OCI-LY7 (cell line): ENCODE measurements at regions not wholly inside any gene's neighbourhood (a gene's known extent, or its start where the extent isn't known, plus 50 kb on each side); places are given as distances from the start of the nearest gene placed in this dataset.
A peak's percentile ranks its signal among the peaks of the same experiment; 100 is the strongest.

Experiments used
- BruUV-seq: library from RNA; stranded (reverse); fragments of 400-500 nt; replicated peaks from 2 replicates; lab custom pipeline; 2021; lab: Mats Ljungman, UMichigan
- CTCF ChIA-PET: fragments of 300-600 bp; sonication (Branson Sonifier 250); formaldehyde crosslinking; loops from one replicate; lab custom pipeline; 2022; ENCODE audit warnings: antibody characterized with exemption; ENCODE audit not compliant: unreplicated experiment; lab: Charles Lee
- POLR2A ChIA-PET: fragments of 300-600 bp; sonication (Branson Sonifier 250); formaldehyde crosslinking; loops from one replicate; lab custom pipeline; 2022; ENCODE audit warnings: antibody characterized with exemption; lab: Charles Lee
- DNase-seq: peaks from one replicate; pipeline ENCODE4 v3.0.0-alpha.2; 2015; ENCODE audit warnings: low spot score
- H2AFZ ChIP-seq: fragments of 200-600 bp; sonication (generic), shearing (Covaris generic); 2 replicates; pipeline ENCODE4 v1.6.1; 2014; ENCODE audit warnings: mild to moderate bottlenecking, antibody characterized with exemption, low read length, moderate library complexity
- H3K27ac ChIP-seq: fragments of 200-600 bp; sonication (generic); 2 replicates; pipeline ENCODE4 v1.5.1; 2014; ENCODE audit warnings: mixed run types, low read depth, mild to moderate bottlenecking, moderate library complexity, low read length, inconsistent platforms; ENCODE audit not compliant: poor library complexity, severe bottlenecking
- H3K36me3 ChIP-seq: fragments of 200-600 bp; sonication (generic); 2 replicates; pipeline ENCODE4 v1.6.1; 2014; ENCODE audit warnings: mild to moderate bottlenecking, antibody characterized with exemption, low read length, moderate library complexity, mixed read lengths; ENCODE audit not compliant: insufficient read depth
- H3K4me1 ChIP-seq: fragments of 200-600 bp; sonication (generic); 2 replicates; pipeline ENCODE4 v1.5.1; 2014; ENCODE audit warnings: mild to moderate bottlenecking, low read length; ENCODE audit not compliant: insufficient read depth, poor library complexity, severe bottlenecking
- H3K4me2 ChIP-seq: fragments of 200-600 bp; sonication (generic); 2 replicates; pipeline ENCODE4 v1.6.1; 2014; ENCODE audit warnings: mild to moderate bottlenecking, low read length
- H3K4me3 ChIP-seq: fragments of 200-600 bp; sonication (generic); 2 replicates; pipeline ENCODE4 v1.5.1; 2014; ENCODE audit warnings: mild to moderate bottlenecking, low read depth, low read length; ENCODE audit not compliant: poor library complexity, severe bottlenecking
- H3K79me2 ChIP-seq: fragments of 200-600 bp; sonication (generic); 2 replicates; pipeline ENCODE4 v1.6.1; 2016; ENCODE audit warnings: low read depth, mild to moderate bottlenecking, low read length, moderate library complexity, mixed read lengths; ENCODE audit not compliant: insufficient read depth
- H3K9me2 ChIP-seq: fragments of 200-600 bp; sonication (generic); 2 replicates; pipeline ENCODE4 v1.6.1; 2016; ENCODE audit warnings: mild to moderate bottlenecking, low read length, mixed read lengths; ENCODE audit not compliant: insufficient read depth
- H3K9me3 ChIP-seq: fragments of 200-600 bp; sonication (generic); 2 replicates; pipeline ENCODE4 v1.6.1; 2014; ENCODE audit warnings: mild to moderate bottlenecking, mixed run types, low read length, mixed read lengths
- H4K20me1 ChIP-seq: fragments of 200-600 bp; sonication (generic); 2 replicates; pipeline ENCODE4 v1.6.1; 2014; ENCODE audit warnings: mild to moderate bottlenecking, antibody characterized with exemption, low read length, moderate library complexity, mixed read lengths; ENCODE audit not compliant: insufficient read depth
- CTCF ChIP-seq: fragments of 200-600 bp; sonication (generic); conservative IDR thresholded peaks from 2 replicates; pipeline ENCODE4 v1.5.1; 2014; ENCODE audit warnings: mild to moderate bottlenecking, antibody characterized with exemption, low read length, moderate library complexity, mixed read lengths
- EZH2phosphoT487 ChIP-seq: fragments of 200-600 bp; sonication (generic); IDR thresholded peaks from 2 replicates; pipeline ENCODE4 v1.6.1; 2018; ENCODE audit warnings: low read depth, borderline replicate concordance, mild to moderate bottlenecking, mixed run types, antibody characterized with exemption, low read length, moderate library complexity, mixed read lengths
- intact Hi-C: fragments of 100-400 bp; cut with micrococcal nuclease; formaldehyde crosslinking; loops from one replicate; pipeline ENCODE4 v1.10.0; 2022; ENCODE audit not compliant: unreplicated experiment

- BruUV-seq: no TSS peak
- DNase-seq: no peak
- Histone ChIP-seq H3K27ac (no peak overlapping the region), H2AFZ (peak overlapping the region; percentile 47; the same call in 1 of the 2 replicates), H3K4me3 (no peak overlapping the region), H3K79me2 (no peaks in the 10 kb centered on the region), H4K20me1 (no peaks in the 10 kb centered on the region), H3K4me2 (peak overlapping the region; percentile 52; the same call in 1 of the 2 replicates), H3K36me3 (no peaks in the 10 kb centered on the region), H3K9me3 (no peaks in the 10 kb centered on the region), H3K4me1 (no peaks in the 10 kb centered on the region), H3K9me2 (no peaks in the 10 kb centered on the region)
- POLR2A ChIA-PET: no interaction called here
- CTCF ChIA-PET: no interaction called here
- TF ChIP-seq CTCF (no peak), EZH2phosphoT487 (no peak)
- intact Hi-C loops: no loop called here
These were observed 119.0 kb upstream of the MEF2A start for GRCh38 chr15:99446565-99447496.

GRCh38 chr15:99447497-99448371 is 118.0 kb upstream of the MEF2A start:
- Histone ChIP-seq H3K36me3 (no peaks in the 10 kb centered on the region), H3K27ac (no peak overlapping the region), H3K9me3 (no peaks in the 10 kb centered on the region), H3K9me2 (no peaks in the 10 kb centered on the region), H4K20me1 (no peaks in the 10 kb centered on the region), H2AFZ (peak overlapping the region; percentile 47; the same call in 1 of the 2 replicates), H3K79me2 (no peaks in the 10 kb centered on the region), H3K4me3 (no peak overlapping the region), H3K4me2 (peak overlapping the region; percentile 52; the same call in 1 of the 2 replicates), H3K4me1 (no peaks in the 10 kb centered on the region)
- intact Hi-C loops: no loop called here
- peak; percentile 26 for DNase-seq
- BruUV-seq: no TSS peak
- ChIA-PET CTCF (no interaction called here), POLR2A (no interaction called here)
- no peak for TF ChIP-seq EZH2phosphoT487
- no peak for TF ChIP-seq CTCF
